Upper lobe of right lung (tissue), 1 donor: ENCODE measurements at regions not wholly inside any gene's neighbourhood (a gene's known extent, or its start where the extent isn't known, plus 50 kb on each side); places are given as distances from the start of the nearest gene placed in this dataset.

ENCODE experiments used
- ATAC-seq: fragments of 200-7000 bp; cut with Tn5 transposase; one replicate; pipeline ENCODE4 v1.9.1; 2020; ENCODE audit warnings: mild to moderate bottlenecking, moderate library complexity
- DNase-seq: peaks from one replicate; pipeline ENCODE4 v3.0.0-alpha.2; 2020
- H3K27ac ChIP-seq: fragments of 200-600 bp; one replicate; pipeline ENCODE4 v1.8.0; 2022
- H3K27me3 ChIP-seq: fragments of 200-600 bp; one replicate; pipeline ENCODE4 v1.8.0; 2022; ENCODE audit warnings: mild to moderate bottlenecking
- H3K36me3 ChIP-seq: fragments of 200-600 bp; one replicate; pipeline ENCODE4 v1.8.0; 2022
- H3K4me1 ChIP-seq: fragments of 200-600 bp; one replicate; pipeline ENCODE4 v1.8.0; 2022
- H3K4me3 ChIP-seq: fragments of 200-600 bp; one replicate; pipeline ENCODE4 v1.8.0; 2022; ENCODE audit warnings: mild to moderate bottlenecking
- H3K9me3 ChIP-seq: fragments of 200-600 bp; one replicate; pipeline ENCODE4 v1.8.0; 2022
- CTCF ChIP-seq: fragments of 200-600 bp; IDR thresholded peaks from one replicate; pipeline ENCODE4 v1.8.0; 2022; ENCODE audit warnings: antibody characterized with exemption
- intact Hi-C: fragments of 100-400 bp; cut with DNase I; formaldehyde crosslinking; loops from one replicate; pipeline ENCODE4 v1.11.0; 2022
- donor health status: DM: no; HTN: yes; CAD: no; lungs with severe emphysema.

- Histone ChIP-seq H3K36me3 (no peaks in the 10 kb centered on the region), H3K9me3 (no peaks in the 10 kb centered on the region), H3K4me3 (no peak overlapping the region), H3K4me1 (no peaks in the 10 kb centered on the region), H3K27me3 (no peaks in the 10 kb centered on the region), H3K27ac (no peak overlapping the region)
- intact Hi-C loops, result no loop called here
- DNase-seq (no peak), ATAC-seq (no peak)
- TF ChIP-seq CTCF, result no peak
These were observed 397.4 kb downstream of the PRDM5 start for GRCh38 chr4:120525106-120525505.

DNA sequence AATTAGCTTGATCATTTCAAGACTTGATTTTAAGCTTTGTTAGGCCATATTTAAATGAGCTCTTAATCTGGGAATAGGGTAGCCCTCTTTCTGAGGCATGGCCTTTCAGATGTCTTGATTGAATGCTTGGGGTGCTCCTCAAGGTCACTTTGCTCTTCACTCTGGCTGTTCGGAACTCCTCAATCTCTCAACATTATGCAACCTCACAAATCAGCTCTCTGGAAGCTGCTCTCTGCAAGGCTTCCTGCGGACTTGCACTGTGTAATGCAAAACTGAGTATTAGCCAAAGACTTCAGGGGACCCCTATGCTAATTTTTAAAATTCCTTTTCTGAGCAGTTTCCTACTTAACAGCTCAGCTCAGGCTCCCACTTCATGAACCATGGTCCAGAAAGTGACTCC is 398.3 kb downstream of the PRDM5 start:
- ATAC-seq (no peak), DNase-seq (no peak)
- Histone ChIP-seq H3K4me3 (no peak overlapping the region), H3K36me3 (no peaks in the 10 kb centered on the region), H3K27me3 (no peaks in the 10 kb centered on the region), H3K27ac (no peak overlapping the region), H3K9me3 (no peaks in the 10 kb centered on the region), H3K4me1 (no peaks in the 10 kb centered on the region)
- no peak for TF ChIP-seq CTCF
- intact Hi-C loops, result no loop called here

- intact Hi-C loops, result no loop called here
- H3K4me1 ChIP-seq, result no peaks in the 10 kb centered on the region
- H3K27me3 ChIP-seq, result no peaks in the 10 kb centered on the region
- TF ChIP-seq CTCF, result no peak
- ATAC-seq, result no peak
- no peak for DNase-seq
- H3K4me3 ChIP-seq, result no peak overlapping the region
- no peak overlapping the region for H3K27ac ChIP-seq
- H3K36me3 ChIP-seq, result no peaks in the 10 kb centered on the region
- H3K9me3 ChIP-seq, result no peaks in the 10 kb centered on the region
These were observed 401.8 kb downstream of the PRDM5 start for GRCh38 chr4:120520761-120521160.

DNA sequence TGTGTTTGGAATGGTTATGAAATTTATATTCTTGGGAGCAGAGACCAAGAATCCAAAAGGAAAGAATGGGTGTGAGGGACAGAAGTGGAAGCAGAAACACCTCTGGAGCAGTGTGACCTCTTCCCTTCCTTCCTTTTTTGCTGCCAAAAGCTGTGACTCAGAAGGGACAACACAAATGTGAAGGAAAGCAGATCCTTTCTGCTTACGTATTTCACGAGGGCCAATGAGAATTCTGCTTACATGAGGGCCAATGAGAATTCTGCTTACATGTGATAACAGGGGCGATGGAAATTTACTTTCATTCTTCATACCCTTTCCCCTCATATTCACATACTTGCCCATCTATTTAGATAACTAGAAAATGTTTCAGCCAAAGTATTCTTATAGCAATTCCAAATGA is 404.6 kb downstream of the PRDM5 start:
- no peak for ATAC-seq
- DNase-seq, result no peak
- H3K4me1 ChIP-seq, result no peaks in the 10 kb centered on the region
- TF ChIP-seq CTCF, result no peak
- no peak overlapping the region for H3K4me3 ChIP-seq
- H3K27ac ChIP-seq, result no peak overlapping the region
- H3K27me3 ChIP-seq, result no peaks in the 10 kb centered on the region
- no peaks in the 10 kb centered on the region for H3K36me3 ChIP-seq
- no peaks in the 10 kb centered on the region for H3K9me3 ChIP-seq
- intact Hi-C loops, result no loop called here

DNA sequence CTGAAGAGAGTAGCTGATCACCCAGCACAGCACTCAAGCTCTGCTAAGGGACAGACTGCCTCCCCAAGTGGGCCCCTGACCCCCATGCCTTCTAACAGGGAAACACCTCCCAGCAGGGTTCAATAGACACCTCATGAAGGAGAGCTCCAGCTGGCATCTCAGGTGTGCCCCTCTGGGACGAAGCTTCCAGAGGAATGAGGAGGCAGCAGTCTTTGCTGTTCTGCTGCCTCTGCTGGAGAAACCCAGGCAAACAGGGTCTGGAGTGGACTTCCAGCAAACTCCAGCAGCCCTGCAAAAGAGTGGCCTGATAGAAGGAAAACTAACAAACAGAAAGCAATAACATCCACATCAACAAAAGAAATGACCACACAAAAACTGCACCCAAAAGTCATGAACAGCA is 412.8 kb downstream of the PRDM5 start:
- Histone ChIP-seq H3K27me3 (no peaks in the 10 kb centered on the region), H3K27ac (no peak overlapping the region), H3K4me1 (no peaks in the 10 kb centered on the region), H3K36me3 (no peaks in the 10 kb centered on the region), H3K4me3 (no peak overlapping the region), H3K9me3 (no peaks in the 10 kb centered on the region)
- no peak for TF ChIP-seq CTCF
- ATAC-seq (no peak), DNase-seq (no peak)
- intact Hi-C loops, result no loop called here

GRCh38 chr4:120509222-120509621 is 413.3 kb downstream of the PRDM5 start:
- H3K4me1 ChIP-seq, result no peaks in the 10 kb centered on the region
- no peak overlapping the region for H3K4me3 ChIP-seq
- intact Hi-C loops, result no loop called here
- no peak for TF ChIP-seq CTCF
- DNase-seq, result no peak
- H3K9me3 ChIP-seq, result no peaks in the 10 kb centered on the region
- H3K27ac ChIP-seq, result no peak overlapping the region
- H3K36me3 ChIP-seq, result no peaks in the 10 kb centered on the region
- no peaks in the 10 kb centered on the region for H3K27me3 ChIP-seq
- no peak for ATAC-seq
